ENCODE measurements at regions not wholly inside any gene's neighbourhood (a gene's known extent, or its start where the extent isn't known, plus 50 kb on each side); places are given as distances from the start of the nearest gene placed in this dataset.
"Not testable (repeated sequence)": the region's sequence is repeated elsewhere in the genome, so short reads cannot be mapped to it uniquely, and the experiment has no call there.

GRCh38 chr2:204145791-204146190 is 209.2 kb downstream of the ICOS start:
- no peak for DNase-seq

DNA sequence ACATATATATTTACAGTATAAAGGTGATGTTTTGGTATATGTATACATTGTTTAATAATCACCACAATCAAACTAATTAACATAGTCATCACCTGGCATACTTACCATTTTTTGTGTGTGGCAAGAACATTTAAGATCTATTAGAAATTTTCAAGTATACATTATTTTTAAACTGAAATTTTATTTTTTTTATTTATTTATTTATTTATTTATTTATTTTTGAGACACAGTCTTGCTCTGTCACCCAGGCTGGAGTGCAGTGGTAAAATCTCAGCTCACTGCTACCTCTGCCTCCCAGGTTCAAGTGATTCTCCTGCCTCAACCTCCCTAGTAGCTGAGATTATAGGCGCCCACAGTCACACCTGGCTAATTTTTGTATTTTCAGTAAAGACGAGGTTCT is 210.5 kb downstream of the ICOS start:
- not testable (repeated sequence) for DNase-seq

GRCh38 chr2:204150721-204151120 is 214.2 kb downstream of the ICOS start:
- no peak for DNase-seq

- no peak for DNase-seq
These were observed 216.1 kb downstream of the ICOS start for GRCh38 chr2:204152616-204153015.

GRCh38 chr2:204154863-204155262 is 218.3 kb downstream of the ICOS start:
- DNase-seq = no peak

GRCh38 chr2:204156456-204156855 is 219.9 kb downstream of the ICOS start:
- DNase-seq = no peak

- DNase-seq = no peak
These were observed 221.1 kb downstream of the ICOS start for GRCh38 chr2:204157684-204158083.

- DNase-seq = no peak
These were observed 223.0 kb downstream of the ICOS start for GRCh38 chr2:204159526-204159925.

DNA sequence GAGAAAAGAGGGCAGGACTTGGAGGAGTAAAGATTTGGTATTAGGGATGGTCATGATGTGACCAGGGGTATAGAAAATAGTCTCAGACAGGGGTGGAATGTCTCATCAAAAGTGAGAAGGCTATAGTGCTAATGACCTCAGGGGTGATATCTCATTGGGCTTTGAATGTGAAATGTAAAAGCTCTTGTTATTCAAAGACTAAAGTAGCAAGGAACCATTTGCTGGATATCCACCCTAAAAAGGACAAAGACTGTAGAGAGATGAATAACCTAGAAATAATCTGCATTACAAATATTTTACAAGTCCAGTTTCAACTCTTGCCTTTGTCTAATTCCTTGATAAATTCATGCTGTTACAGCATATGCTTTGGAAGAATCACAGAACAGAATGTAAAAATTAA is 224.4 kb downstream of the ICOS start:
- no peak for DNase-seq

DNA sequence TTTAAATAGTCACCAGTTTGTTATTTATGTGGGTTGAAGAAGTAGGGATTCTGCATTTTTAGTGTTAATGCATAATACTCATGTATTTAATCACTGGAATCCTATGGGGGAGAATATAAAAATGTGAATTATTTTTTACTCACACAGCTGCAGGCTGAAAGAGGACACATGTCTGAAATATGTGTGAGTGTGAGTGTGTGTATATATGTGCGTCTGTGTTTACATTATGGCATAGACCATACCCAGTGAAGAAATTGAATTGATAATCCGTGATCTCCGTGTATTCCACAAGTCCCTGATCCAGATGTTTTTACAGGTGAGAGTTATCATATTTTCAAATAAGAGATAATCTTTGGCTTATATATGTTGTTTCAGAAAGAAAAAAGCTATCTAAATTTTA is 225.3 kb downstream of the ICOS start:
- no peak for DNase-seq

DNA sequence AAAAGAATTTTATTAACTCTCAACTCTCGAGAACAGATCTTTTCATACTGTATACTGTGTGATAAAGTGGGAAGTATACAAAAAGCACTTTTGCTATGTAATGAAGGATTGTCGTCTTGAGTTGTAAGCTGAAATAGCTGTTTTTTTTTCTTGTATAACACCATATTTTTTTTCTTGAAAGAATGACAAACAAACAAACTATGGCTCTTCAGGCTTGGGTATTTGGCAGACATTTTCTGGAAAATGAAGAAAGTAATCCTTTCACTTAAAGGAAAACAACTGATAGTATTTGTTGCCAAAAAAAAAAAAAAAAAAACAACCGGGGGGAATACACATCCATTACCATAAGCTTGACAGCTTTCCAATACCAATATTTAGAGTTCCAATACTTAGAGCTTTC is 230.4 kb downstream of the ICOS start:
- DNase-seq = no peak

DNA sequence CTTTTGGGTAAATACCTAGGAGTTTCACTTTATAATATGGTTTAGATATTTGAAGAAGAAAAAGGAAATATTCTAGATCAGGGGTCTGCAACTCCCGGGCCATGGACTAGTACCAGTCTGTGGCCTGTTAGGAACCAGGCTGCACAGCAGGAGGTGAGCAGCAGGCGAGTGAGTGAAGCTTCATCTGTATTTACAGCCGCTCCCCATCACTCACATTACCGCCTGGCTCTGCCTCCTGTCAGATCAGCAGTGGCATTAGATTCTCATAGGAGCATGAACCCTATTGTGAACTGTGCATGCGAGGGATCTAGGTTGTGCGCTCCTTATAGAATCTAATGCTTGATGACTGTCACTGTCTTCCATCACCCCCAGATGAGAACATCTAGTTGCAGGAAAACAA is 231.1 kb downstream of the ICOS start:
- DNase-seq = not testable (repeated sequence)

DNA sequence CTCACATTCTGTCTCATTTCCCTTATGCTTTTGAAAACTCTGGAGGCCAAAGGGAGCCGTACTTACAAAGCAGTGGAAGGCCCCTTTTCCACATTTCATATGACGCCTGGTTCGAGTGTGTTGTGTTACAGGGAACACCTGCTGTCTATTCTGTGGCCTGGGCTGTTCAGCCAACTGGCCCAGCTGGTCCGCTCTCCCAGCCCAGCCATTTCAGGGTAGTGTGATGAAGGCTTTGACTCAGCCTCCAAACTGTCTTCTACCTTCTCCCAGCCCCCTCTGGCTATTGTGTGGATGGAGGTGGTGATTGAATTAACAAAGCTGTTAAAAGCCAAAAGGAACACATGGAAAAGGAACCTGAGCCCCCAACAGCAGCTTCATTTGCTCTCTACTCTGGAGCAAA is 233.8 kb downstream of the ICOS start:
- no peak for DNase-seq

- no peak for DNase-seq
These were observed 235.0 kb downstream of the ICOS start for GRCh38 chr2:204171432-204172144.

DNA sequence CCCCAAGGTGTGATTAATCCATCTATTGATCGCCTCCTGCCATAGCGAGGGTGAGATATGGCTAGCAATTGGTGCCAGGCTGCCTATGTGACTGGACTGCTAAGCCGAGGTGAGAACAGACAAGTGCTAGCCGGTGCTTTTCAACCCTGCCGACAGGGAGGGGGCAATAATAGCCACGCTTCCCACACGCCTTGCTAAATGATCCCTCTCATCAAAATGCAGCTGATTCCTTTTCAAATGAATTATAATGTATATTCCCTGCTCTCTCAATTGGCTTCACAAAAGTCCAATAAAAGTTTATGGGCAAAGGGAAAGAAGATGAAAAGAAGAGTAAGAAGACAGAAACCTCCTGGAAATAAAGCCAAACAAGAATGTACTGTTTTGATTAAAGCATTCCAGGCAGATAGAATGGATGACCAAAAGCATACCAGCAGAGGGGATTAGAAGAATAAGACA is 235.6 kb downstream of the ICOS start:
- DNase-seq = no peak

GRCh38 chr2:204174034-204174433 is 237.5 kb downstream of the ICOS start:
- DNase-seq = no peak

GRCh38 chr2:204175552-204176271 is 239.1 kb downstream of the ICOS start:
- no peak for DNase-seq

- no peak for DNase-seq
These were observed 239.7 kb downstream of the ICOS start for GRCh38 chr2:204176306-204176705.

GRCh38 chr2:204177251-204177976 is 240.9 kb downstream of the ICOS start:
- DNase-seq = no peak

- peak; percentile 83 to 85 for DNase-seq
These were observed 241.5 kb downstream of the ICOS start for GRCh38 chr2:204177977-204178522.

GRCh38 chr2:204180649-204181048 is 244.1 kb downstream of the ICOS start:
- no peak for DNase-seq

GRCh38 chr2:204183608-204184007 is 247.0 kb downstream of the ICOS start:
- DNase-seq = no peak

- DNase-seq = no peak
These were observed 247.7 kb downstream of the ICOS start for GRCh38 chr2:204184226-204184625.
